B cell (primary cell): ENCODE measurements at regions not wholly inside any gene's neighbourhood (a gene's known extent, or its start where the extent isn't known, plus 50 kb on each side); places are given as distances from the start of the nearest gene placed in this dataset.

Source experiments
- ATAC-seq: fragments of 200-7000 bp; cut with Tn5 transposase; one replicate; pipeline ENCODE4 v1.10.0; 2021; ENCODE audit warnings: low read depth, mild to moderate bottlenecking, moderate number of reproducible peaks, moderate library complexity
- CTCF ChIA-PET: fragments of 350-600 bp; sonication (Branson Sonifier 250); formaldehyde crosslinking; loops from one replicate; lab custom pipeline; 2021; ENCODE audit warnings: antibody characterized with exemption, inconsistent platforms; lab: Charles Lee
- POLR2A ChIA-PET: fragments of 350-600 bp; sonication (Branson Sonifier 250); formaldehyde crosslinking; loops from one replicate; lab custom pipeline; 2021; ENCODE audit warnings: antibody characterized with exemption; lab: Charles Lee
- DNase-seq: peaks from one replicate; pipeline ENCODE4 v3.0.0; 2013
- H2AFZ ChIP-seq: 2 replicates; pipeline ENCODE4 v1.6.1; 2012; ENCODE audit warnings: mild to moderate bottlenecking, low read depth, low read length; ENCODE audit not compliant: insufficient read depth, poor library complexity, severe bottlenecking
- H3K27ac ChIP-seq, 2 donors: 1 replicate in 1 of 2; 2 replicates in 1 of 2; pipeline ENCODE4 v1.5.1; 2012 to 2013; ENCODE audit warnings: low read length in 2 of 2, mild to moderate bottlenecking in 2 of 2, moderate library complexity in 1 of 2
- H3K27me3 ChIP-seq, 4 experiments: fragments of 200-600 bp in 1 of 4; sonication (generic) in 1 of 4; replicated peaks in 1 of 4; 1 replicate in 2 of 4; 2 replicates in 2 of 4; pipeline versions ENCODE4 v1.6.1 to v1.7.0; 2013 to 2016; ENCODE audit warnings: low read length in 3 of 4, mild to moderate bottlenecking in 2 of 4, mixed read lengths in 1 of 4, moderate library complexity in 1 of 4; ENCODE audit not compliant: insufficient read depth in 4 of 4, control insufficient read depth in 3 of 4; ENCODE audit errors: control extremely low read depth in 1 of 4
- H3K36me3 ChIP-seq, 2 experiments: replicated peaks in 1 of 2; 1 replicate in 1 of 2; 2 replicates in 1 of 2; pipeline versions ENCODE4 v1.6.1 to v1.7.1; 2013; ENCODE audit warnings: low read length in 1 of 2; ENCODE audit not compliant: insufficient read depth in 2 of 2, control insufficient read depth in 1 of 2; ENCODE audit errors: control extremely low read depth in 1 of 2, extremely low read depth in 1 of 2
- H3K4me1 ChIP-seq, 2 donors: fragments of 200-600 bp in 1 of 2; sonication (generic) in 1 of 2; 1 replicate in 1 of 2; 2 replicates in 1 of 2; pipeline versions ENCODE4 v1.5.1 to v1.6.1; 2013 to 2017; ENCODE audit warnings: low read length in 2 of 2; ENCODE audit not compliant: control insufficient read depth in 2 of 2, insufficient read depth in 2 of 2
- H3K4me2 ChIP-seq: replicated peaks from 2 replicates; pipeline ENCODE3; 2012; ENCODE audit warnings: mild to moderate bottlenecking, low read depth, low read length; ENCODE audit not compliant: poor library complexity, severe bottlenecking
- H3K4me3 ChIP-seq, 5 experiments: fragments of 200-600 bp in 1 of 5; sonication (generic) in 1 of 5; 1 replicate in 3 of 5; 2 replicates in 2 of 5; pipeline versions ENCODE4 v1.5.1 to v1.7.0; 2011 to 2016; ENCODE audit warnings: low read length in 4 of 5, mild to moderate bottlenecking in 4 of 5, low read depth in 2 of 5, control low read depth in 1 of 5, moderate library complexity in 1 of 5; ENCODE audit not compliant: insufficient read depth in 1 of 5; ENCODE audit errors: control extremely low read depth in 1 of 5, extremely low read depth in 1 of 5
- H3K79me2 ChIP-seq: fragments of 200-600 bp; sonication (generic); one replicate; pipeline ENCODE4 v1.6.0; 2016; ENCODE audit warnings: low read length; ENCODE audit not compliant: control insufficient read depth, insufficient read depth
- H3K9ac ChIP-seq: fragments of 200-600 bp; sonication (generic); 2 replicates; pipeline ENCODE4 v1.6.1; 2017; ENCODE audit warnings: mild to moderate bottlenecking, low read length, moderate library complexity
- H3K9me3 ChIP-seq, 3 donors: one replicate each; pipeline versions ENCODE4 v1.6.1 to v1.7.1; 2013; ENCODE audit warnings: low read length in 2 of 3; ENCODE audit not compliant: control insufficient read depth in 2 of 3, insufficient read depth in 1 of 3; ENCODE audit errors: control extremely low read depth in 1 of 3
- H4K20me1 ChIP-seq: 2 replicates; pipeline ENCODE4 v1.6.0; 2012; ENCODE audit warnings: mild to moderate bottlenecking, low read length; ENCODE audit not compliant: insufficient read depth, control insufficient read depth, poor library complexity, severe bottlenecking
- H3K27ac Mint-ChIP-seq: one replicate; pipeline ENCODE4 v1.8.0; 2021; ENCODE audit warnings: mixed read lengths
- H3K27me3 Mint-ChIP-seq: one replicate; pipeline ENCODE4 v1.8.0; 2021; ENCODE audit warnings: mixed read lengths
- H3K4me1 Mint-ChIP-seq: one replicate; pipeline ENCODE4 v1.8.0; 2021; ENCODE audit warnings: mixed read lengths
- H3K4me3 Mint-ChIP-seq: one replicate; pipeline ENCODE4 v1.8.0; 2021; ENCODE audit warnings: mixed read lengths
- H3K9me3 Mint-ChIP-seq: one replicate; pipeline ENCODE4 v1.8.0; 2022; ENCODE audit warnings: mixed read lengths; ENCODE audit not compliant: insufficient read depth
- EZH2 ChIP-seq: IDR thresholded peaks from 2 replicates; pipeline ENCODE4 v1.6.1; 2012; ENCODE audit warnings: borderline replicate concordance, low read depth, mild to moderate bottlenecking, moderate library complexity, low read length; ENCODE audit not compliant: insufficient read depth, poor library complexity, severe bottlenecking
- WGBS: methylation state at CpG from one replicate; pipeline ENCODE4 v1.1.5; 2013; ENCODE audit warnings: missing lambda C conversion rate; ENCODE audit not compliant: insufficient coverage; 5-methylcytosine and 5-hydroxymethylcytosine counted together
- intact Hi-C: fragments of 100-400 bp; cut with micrococcal nuclease; formaldehyde crosslinking; loops from one replicate; pipeline ENCODE4 v1.10.0; 2022
- TF ChIP-seq, protein P1 (sequence below): fragments of 200-600 bp; IDR thresholded peaks from one replicate; pipeline ENCODE4 v1.8.0; 2022; ENCODE audit warnings: antibody characterized with exemption, mild to moderate bottlenecking

DNA sequence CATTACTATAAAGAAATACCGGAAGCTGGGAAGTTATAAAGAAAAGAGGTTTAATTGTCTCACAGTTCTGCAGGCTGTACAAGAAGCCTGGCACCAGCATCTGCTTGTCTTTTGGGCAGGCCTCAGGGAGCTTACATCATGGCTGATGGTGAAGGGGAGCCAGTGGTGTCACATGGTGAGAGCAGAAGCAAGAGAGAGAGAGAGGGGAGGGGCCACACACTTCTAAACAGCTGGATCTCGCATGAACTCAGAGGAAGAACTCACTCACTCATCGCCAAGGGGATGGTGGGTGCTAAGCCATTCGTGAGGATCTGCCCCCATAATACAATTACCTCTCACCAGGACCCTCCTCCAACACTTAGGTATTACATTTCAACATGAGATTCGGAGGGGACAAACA, 51.8 kb upstream of the ANKRD34C start:
- Histone ChIP-seq H3K79me2 (no peaks in the 10 kb centered on the region), H3K27ac (no peak overlapping the region), H4K20me1 (no peaks in the 10 kb centered on the region), H3K4me3 (no peak overlapping the region), H3K36me3 (no peaks in the 10 kb centered on the region), H3K4me2 (no peak overlapping the region), H3K9me3 (peaks cover 1 to 16% (median 4%) of the 10 kb centered on the region in 3 donors), H2AFZ (no peak overlapping the region), H3K9ac (no peak overlapping the region), H3K27me3 (peaks cover 0 to 3% (median 1%) of the 10 kb centered on the region in 4 experiments), H3K4me1 (no peaks in the 10 kb centered on the region)
- TF ChIP-seq EZH2, result no peak
- TF ChIP-seq, protein P1, sequence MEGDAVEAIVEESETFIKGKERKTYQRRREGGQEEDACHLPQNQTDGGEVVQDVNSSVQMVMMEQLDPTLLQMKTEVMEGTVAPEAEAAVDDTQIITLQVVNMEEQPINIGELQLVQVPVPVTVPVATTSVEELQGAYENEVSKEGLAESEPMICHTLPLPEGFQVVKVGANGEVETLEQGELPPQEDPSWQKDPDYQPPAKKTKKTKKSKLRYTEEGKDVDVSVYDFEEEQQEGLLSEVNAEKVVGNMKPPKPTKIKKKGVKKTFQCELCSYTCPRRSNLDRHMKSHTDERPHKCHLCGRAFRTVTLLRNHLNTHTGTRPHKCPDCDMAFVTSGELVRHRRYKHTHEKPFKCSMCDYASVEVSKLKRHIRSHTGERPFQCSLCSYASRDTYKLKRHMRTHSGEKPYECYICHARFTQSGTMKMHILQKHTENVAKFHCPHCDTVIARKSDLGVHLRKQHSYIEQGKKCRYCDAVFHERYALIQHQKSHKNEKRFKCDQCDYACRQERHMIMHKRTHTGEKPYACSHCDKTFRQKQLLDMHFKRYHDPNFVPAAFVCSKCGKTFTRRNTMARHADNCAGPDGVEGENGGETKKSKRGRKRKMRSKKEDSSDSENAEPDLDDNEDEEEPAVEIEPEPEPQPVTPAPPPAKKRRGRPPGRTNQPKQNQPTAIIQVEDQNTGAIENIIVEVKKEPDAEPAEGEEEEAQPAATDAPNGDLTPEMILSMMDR, result no peak
- Mint-ChIP-seq H3K27ac (no peak overlapping the region), H3K4me1 (no peaks in the 10 kb centered on the region), H3K27me3 (peaks cover 33% of the 10 kb centered on the region), H3K9me3 (peaks cover 5% of the 10 kb centered on the region), H3K4me3 (no peak overlapping the region)
- ATAC-seq, result no peak
- ChIA-PET POLR2A (no interaction called here), CTCF (no interaction called here)
- no peak for DNase-seq
- 100% methylated on average over 1 of the region's 5 CpGs for WGBS
- intact Hi-C loops, result no loop called here

DNA sequence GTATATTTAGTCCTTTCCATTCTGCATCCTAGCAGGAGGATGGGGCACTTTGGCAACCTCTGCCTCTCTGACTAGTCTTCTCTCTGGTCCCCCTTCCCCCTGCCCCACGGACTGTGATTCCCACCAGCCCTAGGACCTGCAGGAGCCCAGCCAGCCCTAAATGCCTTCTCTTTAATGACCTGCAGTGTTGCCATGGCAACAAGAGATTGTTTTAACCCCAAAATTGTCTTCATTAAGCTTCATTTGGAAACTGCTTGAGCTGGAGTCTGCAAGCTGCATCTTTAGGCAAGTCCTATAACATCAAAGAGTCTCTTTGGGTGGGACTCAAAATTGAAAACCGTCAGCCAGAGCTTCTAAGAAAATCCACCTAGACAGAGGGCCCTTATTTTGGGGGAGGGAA, 59.7 kb upstream of the ANKRD34C start:
- no peaks in the 10 kb centered on the region for H3K4me1 ChIP-seq
- H3K79me2 ChIP-seq, result no peaks in the 10 kb centered on the region
- no peak overlapping the region for H3K4me3 Mint-ChIP-seq
- no peak overlapping the region for H3K9ac ChIP-seq
- H3K9me3 Mint-ChIP-seq, result peaks cover 2% of the 10 kb centered on the region
- H3K27ac ChIP-seq, result no peak overlapping the region
- POLR2A ChIA-PET, result no interaction called here
- H2AFZ ChIP-seq, result no peak overlapping the region
- WGBS, result 11% methylated on average over 1 of the region's 2 CpGs
- peaks cover 0 to 8% (median 3%) of the 10 kb centered on the region in 4 experiments for H3K27me3 ChIP-seq
- DNase-seq (no peak), ATAC-seq (no peak)
- peaks cover 45% of the 10 kb centered on the region for H3K27me3 Mint-ChIP-seq
- H3K4me3 ChIP-seq, result no peak overlapping the region
- intact Hi-C loops, result no loop called here
- CTCF ChIA-PET, result no interaction called here
- no peaks in the 10 kb centered on the region for H3K36me3 ChIP-seq
- TF ChIP-seq, protein P1, result no peak
- no peak for TF ChIP-seq EZH2
- no peaks in the 10 kb centered on the region for H4K20me1 ChIP-seq
- H3K4me2 ChIP-seq, result no peak overlapping the region
- no peaks in the 10 kb centered on the region for H3K9me3 ChIP-seq
- no peaks in the 10 kb centered on the region for H3K4me1 Mint-ChIP-seq
- H3K27ac Mint-ChIP-seq, result no peak overlapping the region
